HG03139 (cell line): ENCODE measurements at regions not wholly inside any gene's neighbourhood (a gene's known extent, or its start where the extent isn't known, plus 50 kb on each side); places are given as distances from the start of the nearest gene placed in this dataset.
"Not testable (repeated sequence)": the region's sequence is repeated elsewhere in the genome, so short reads cannot be mapped to it uniquely, and the experiment has no call there.

ENCODE experiments used
- ATAC-seq: cut with Tn5 transposase; IDR thresholded peaks from one replicate; pipeline ENCODE4 v1.9.1; 2021; ENCODE audit not compliant: unreplicated experiment

GRCh38 chr12:105423237-105423636 is 92.7 kb downstream of the C12orf75 start:
- ATAC-seq, result no peak

- ATAC-seq, result no peak
Observed at GRCh38 chr12:105423921-105424320, 93.4 kb downstream of the C12orf75 start.

GRCh38 chr12:105425254-105426174 is 95.0 kb downstream of the C12orf75 start:
- ATAC-seq, result no peak

- ATAC-seq, result no peak
Observed at GRCh38 chr12:105426766-105427165, 96.3 kb downstream of the C12orf75 start.

- no peak for ATAC-seq
Observed at GRCh38 chr12:105427883-105428282, 97.4 kb downstream of the C12orf75 start.

GRCh38 chr12:105428793-105429395 is 98.4 kb downstream of the C12orf75 start:
- ATAC-seq, result no peak

- no peak for ATAC-seq
Observed at GRCh38 chr12:105429511-105429910, 99.0 kb downstream of the C12orf75 start.

- no peak for ATAC-seq
Observed at GRCh38 chr12:105431537-105432100, 101.1 kb downstream of the C12orf75 start.

GRCh38 chr12:105433804-105434203 is 103.3 kb downstream of the C12orf75 start:
- no peak for ATAC-seq

GRCh38 chr12:105436636-105437035 is 106.1 kb downstream of the C12orf75 start:
- no peak for ATAC-seq

GRCh38 chr12:105440037-105440664 is 109.7 kb downstream of the C12orf75 start:
- no peak for ATAC-seq

GRCh38 chr12:105443802-105444652 is 113.5 kb downstream of the C12orf75 start:
- ATAC-seq, result no peak

GRCh38 chr12:105444653-105445102 is 114.2 kb downstream of the C12orf75 start:
- no peak for ATAC-seq

GRCh38 chr12:105445249-105445648 is 114.8 kb downstream of the C12orf75 start:
- ATAC-seq, result no peak

GRCh38 chr12:105445649-105446048 is 115.2 kb downstream of the C12orf75 start:
- ATAC-seq, result no peak

GRCh38 chr12:105446460-105446859 is 116.0 kb downstream of the C12orf75 start:
- not testable (repeated sequence) for ATAC-seq

GRCh38 chr12:105449431-105449830 is 118.9 kb downstream of the C12orf75 start:
- ATAC-seq, result no peak

GRCh38 chr12:105451211-105451610 is 120.7 kb downstream of the C12orf75 start:
- no peak for ATAC-seq

GRCh38 chr12:105451798-105452197 is 121.3 kb downstream of the C12orf75 start:
- no peak for ATAC-seq

- no peak for ATAC-seq
Observed at GRCh38 chr12:105453316-105453715, 122.8 kb downstream of the C12orf75 start.
